IMR-90 (cell line): ENCODE measurements at regions not wholly inside any gene's neighbourhood (a gene's known extent, or its start where the extent isn't known, plus 50 kb on each side); places are given as distances from the start of the nearest gene placed in this dataset.

Experiments used
- ATAC-seq: fragments of 200-7000 bp; cut with Tn5 transposase; 2 replicates; pipeline ENCODE4 v1.9.1; 2020; ENCODE audit warnings: low read depth, mild to moderate bottlenecking, moderate library complexity
- BruUV-seq: library from RNA; stranded (reverse); fragments of 400-500 nt; replicated peaks from 2 replicates; lab custom pipeline; 2021; lab: Mats Ljungman, UMichigan
- CTCF ChIA-PET: fragments of 300-600 bp; formaldehyde crosslinking; extraction: SDS; loops from one replicate; lab custom pipeline; 2021; ENCODE audit warnings: antibody characterized with exemption; lab: Yijun Ruan, JAX
- POLR2A ChIA-PET: fragments of 300-600 bp; sonication (Branson Sonifier 250); formaldehyde crosslinking; loops from one replicate; lab custom pipeline; 2022; ENCODE audit warnings: antibody characterized with exemption; ENCODE audit not compliant: unreplicated experiment; lab: Charles Lee
- DNase-seq: peaks from one replicate; pipeline ENCODE4 v3.0.0; 2013
- H2AFZ ChIP-seq: replicated peaks from 2 replicates; pipeline ENCODE3; 2013; ENCODE audit warnings: low read length, mild to moderate bottlenecking; ENCODE audit not compliant: poor library complexity
- H2AK5ac ChIP-seq: 2 replicates; pipeline ENCODE4 v1.6.1; 2013; ENCODE audit warnings: low read depth, low read length, inconsistent platforms
- H2AK9ac ChIP-seq: replicated peaks from 2 replicates; pipeline ENCODE3; 2013; ENCODE audit warnings: mild to moderate bottlenecking, low read depth, low read length, moderate library complexity; ENCODE audit not compliant: poor library complexity
- H2BK120ac ChIP-seq: 2 replicates; pipeline ENCODE4 v1.6.1; 2013; ENCODE audit warnings: low read depth, low read length, inconsistent platforms
- H2BK15ac ChIP-seq: 3 replicates; pipeline ENCODE4 v1.6.1; 2013; ENCODE audit warnings: low read depth, low read length, inconsistent platforms
- H2BK20ac ChIP-seq: 2 replicates; pipeline ENCODE4 v1.6.1; 2013; ENCODE audit warnings: low read depth, mild to moderate bottlenecking, inconsistent platforms, low read length, moderate library complexity
- H2BK5ac ChIP-seq: 2 replicates; pipeline ENCODE4 v1.6.1; 2013; ENCODE audit warnings: mild to moderate bottlenecking, low read depth, low read length, inconsistent platforms; ENCODE audit not compliant: poor library complexity, severe bottlenecking
- H3K14ac ChIP-seq: replicated peaks from 2 replicates; pipeline ENCODE4 v1.6.1; 2013; ENCODE audit warnings: low read depth, low read length, inconsistent platforms
- H3K18ac ChIP-seq: 2 replicates; pipeline ENCODE4 v1.6.1; 2013; ENCODE audit warnings: low read depth, low read length, control low read depth
- H3K23ac ChIP-seq: 2 replicates; pipeline ENCODE4 v1.6.1; 2013; ENCODE audit warnings: low read depth, low read length, inconsistent platforms
- H3K27ac ChIP-seq: 2 replicates; pipeline ENCODE4 v1.5.1; 2013; ENCODE audit warnings: mild to moderate bottlenecking, control low read depth, low read length; ENCODE audit not compliant: insufficient read depth
- H3K27me3 ChIP-seq: 2 replicates; pipeline ENCODE4 v1.6.1; 2013; ENCODE audit warnings: low read length; ENCODE audit not compliant: control insufficient read depth, insufficient read depth
- H3K36me3 ChIP-seq: 2 replicates; pipeline ENCODE4 v1.6.1; 2013; ENCODE audit warnings: low read length, mixed read lengths; ENCODE audit not compliant: control insufficient read depth, insufficient read depth
- H3K4ac ChIP-seq: 2 replicates; pipeline ENCODE4 v1.6.1; 2013; ENCODE audit warnings: low read depth, low read length, inconsistent platforms
- H3K4me1 ChIP-seq: 2 replicates; pipeline ENCODE4 v1.6.1; 2013; ENCODE audit warnings: low read length, mixed read lengths; ENCODE audit not compliant: control insufficient read depth, insufficient read depth
- H3K4me2 ChIP-seq: 2 replicates; pipeline ENCODE4 v1.6.1; 2013; ENCODE audit warnings: low read depth, mild to moderate bottlenecking, control low read depth, low read length, moderate library complexity
- H3K4me3 ChIP-seq: 2 replicates; pipeline ENCODE4 v1.5.1; 2013; ENCODE audit warnings: low read depth, mild to moderate bottlenecking, control low read depth, low read length, moderate library complexity; ENCODE audit not compliant: insufficient read depth
- H3K56ac ChIP-seq: 2 replicates; pipeline ENCODE4 v1.6.1; 2013; ENCODE audit warnings: low read length, inconsistent platforms; ENCODE audit not compliant: insufficient read depth; ENCODE audit errors: extremely low read depth
- H3K79me1 ChIP-seq, 2 experiments: 2 replicates each; pipeline ENCODE4 v1.6.1; 2013; ENCODE audit warnings: low read length in 2 of 2, inconsistent platforms in 1 of 2, low read depth in 1 of 2
- H3K9ac ChIP-seq: 2 replicates; pipeline ENCODE4 v1.6.1; 2013; ENCODE audit warnings: low read depth, low read length, control low read depth
- H3K9me1 ChIP-seq: 2 replicates; pipeline ENCODE4 v1.6.1; 2013; ENCODE audit warnings: low read length, inconsistent platforms; ENCODE audit not compliant: insufficient read depth
- H3K9me3 ChIP-seq: 2 replicates; pipeline ENCODE4 v1.6.1; 2013; ENCODE audit warnings: low read length; ENCODE audit not compliant: control insufficient read depth, insufficient read depth
- H4K20me1 ChIP-seq: 2 replicates; pipeline ENCODE4 v1.6.1; 2013; ENCODE audit warnings: low read length, inconsistent platforms; ENCODE audit not compliant: insufficient read depth
- H4K5ac ChIP-seq: 2 replicates; pipeline ENCODE4 v1.6.1; 2013; ENCODE audit warnings: mild to moderate bottlenecking, low read depth, low read length, control low read depth
- H4K8ac ChIP-seq, 2 experiments: 2 replicates each; pipeline ENCODE4 v1.6.1; 2013; ENCODE audit warnings: low read depth in 2 of 2, low read length in 2 of 2, control low read depth in 1 of 2, inconsistent platforms in 1 of 2
- H4K91ac ChIP-seq: 2 replicates; pipeline ENCODE4 v1.6.1; 2013; ENCODE audit warnings: low read depth, low read length, inconsistent platforms; ENCODE audit not compliant: insufficient read depth
- CHD1 ChIP-seq: IDR thresholded peaks from 2 replicates; pipeline ENCODE4 v1.6.1; 2012; ENCODE audit warnings: low read depth, low read length, improper control_type of control experiment
- RFX5 ChIP-seq: IDR thresholded peaks from 2 replicates; pipeline ENCODE4 v1.8.0; 2012; ENCODE audit warnings: low read depth, mild to moderate bottlenecking, low read length, moderate library complexity
- WGBS, 2 experiments: methylation state at CpG; one replicate each; pipeline versions ENCODE4 v1.1.5 to v1.1.7; 2013; ENCODE audit warnings: missing lambda C conversion rate in 2 of 2; ENCODE audit not compliant: insufficient read length in 1 of 2; ENCODE audit errors: extremely low coverage in 2 of 2; 5-methylcytosine and 5-hydroxymethylcytosine counted together
- dilution Hi-C: fragments of 300-500 bp; cut with HindIII; formaldehyde crosslinking; loops from one replicate; pipeline ENCODE4 v1.14.3; 2018; ENCODE audit warnings: low sequenced_read_pairs; ENCODE audit not compliant: unreplicated experiment
- in situ Hi-C: fragments of 300-500 bp; cut with MboI; formaldehyde crosslinking; loops from 3 replicates; pipeline ENCODE4 v1.14.3; 2019; ENCODE audit warnings: low sequenced_read_pairs, inconsistent platforms, mixed read lengths
- intact Hi-C: fragments of 100-400 bp; cut with micrococcal nuclease; formaldehyde crosslinking; loops from 2 replicates; pipeline ENCODE4 v1.10.0; 2022

- Histone ChIP-seq H3K23ac (no peak overlapping the region), H3K36me3 (no peaks in the 10 kb centered on the region), H2BK15ac (no peak overlapping the region), H3K4me1 (no peaks in the 10 kb centered on the region), H3K9me3 (no peaks in the 10 kb centered on the region), H2BK120ac (no peak overlapping the region), H3K4ac (no peak overlapping the region), H3K18ac (no peak overlapping the region), H3K9me1 (no peaks in the 10 kb centered on the region), H2BK20ac (no peak overlapping the region), H2BK5ac (no peak overlapping the region), H3K9ac (no peak overlapping the region), H4K20me1 (no peaks in the 10 kb centered on the region), H4K5ac (no peak overlapping the region), H3K4me2 (no peak overlapping the region), H2AK5ac (no peak overlapping the region), H2AK9ac (no peak overlapping the region), H4K91ac (no peak overlapping the region), H3K14ac (no peak overlapping the region), H2AFZ (no peak overlapping the region), H3K27ac (no peak overlapping the region), H3K27me3 (no peaks in the 10 kb centered on the region), H3K56ac (no peak overlapping the region), H3K4me3 (no peak overlapping the region), H4K8ac (no peak overlapping the region), H3K79me1 (no peaks in the 10 kb centered on the region)
- CTCF ChIA-PET = no interaction called here
- dilution Hi-C loops = no loop called here
- TF ChIP-seq RFX5 (no peak), CHD1 (no peak)
- POLR2A ChIA-PET = no interaction called here
- WGBS, 2 experiments = no CpG with 5 or more reads among the region's 1 CpG
- in situ Hi-C loops = no loop called here
- ATAC-seq (no peak), DNase-seq (no peak)
- no TSS peak for BruUV-seq
- intact Hi-C loops = no loop called here
Measured at GRCh38 chr5:158305861-158306260, 446.9 kb upstream of the CLINT1 start.
